ENCODE measurements at regions not wholly inside any gene's neighbourhood (a gene's known extent, or its start where the extent isn't known, plus 50 kb on each side); places are given as distances from the start of the nearest gene placed in this dataset.
"Not testable (repeated sequence)": the region's sequence is repeated elsewhere in the genome, so short reads cannot be mapped to it uniquely, and the experiment has no call there.

- DNase-seq: no peak
- Histone ChIP-seq H2AFZ (ENCODE audit: insufficient read depth, low read length, poor library complexity) (no peak overlapping the region), H2BK12ac (ENCODE audit: low read length) (no peak overlapping the region), H3K27ac (ENCODE audit: low read depth, low read length) (no peak overlapping the region), H3K4me2 (ENCODE audit: low read length) (no peak overlapping the region), H2BK120ac (ENCODE audit: insufficient read depth, low read length, poor library complexity) (no peak overlapping the region), H4K8ac (ENCODE audit: low read depth, low read length) (no peak overlapping the region), H3K9me3 (ENCODE audit: insufficient read depth, low read depth, low read length) (peaks cover 8% of the 10 kb centered on the region), H2AK5ac (ENCODE audit: low read length) (no peak overlapping the region), H3K4ac (ENCODE audit: low read depth, low read length) (no peak overlapping the region), H3K18ac (ENCODE audit: low read length) (no peak overlapping the region), H3K36me3 (ENCODE audit: control insufficient read depth in 1 of 2, insufficient read depth in 2 of 2, low read length in 2 of 2) (peaks cover 2 to 7% of the 10 kb centered on the region in 2 experiments), H3K4me3 (ENCODE audit: low read depth, low read length) (no peak overlapping the region), H3K23ac (ENCODE audit: low read length) (no peak overlapping the region), H3K9ac (ENCODE audit: low read length) (no peak overlapping the region), H3K79me1 (ENCODE audit: low read length) (no peaks in the 10 kb centered on the region), H2BK5ac (ENCODE audit: low read depth, low read length, poor library complexity) (no peak overlapping the region), H3K14ac (ENCODE audit: low read length) (no peak overlapping the region), H3K4me1 (ENCODE audit: control insufficient read depth in 1 of 2, insufficient read depth in 2 of 2, low read length in 2 of 2) (no peaks in the 10 kb centered on the region), H4K91ac (ENCODE audit: low read depth, low read length) (no peak overlapping the region), H3K79me2 (ENCODE audit: control insufficient read depth, insufficient read depth, low read length, poor library complexity) (no peaks in the 10 kb centered on the region), H4K12ac (ENCODE audit: low read depth, low read length) (no peak overlapping the region), H3K27me3 (ENCODE audit: insufficient read depth, low read length) (no peaks in the 10 kb centered on the region)
- WGBS (ENCODE audit: extremely low coverage, insufficient coverage, insufficient read length): no CpG with 5 or more reads among the region's 3 CpGs
Measured at GRCh38 chr6:106811088-106811686, 163.3 kb downstream of the CD24 start.

- Histone ChIP-seq H3K4me1 (ENCODE audit: control insufficient read depth in 1 of 2, insufficient read depth in 2 of 2, low read length in 2 of 2) (peaks cover 4 to 5% of the 10 kb centered on the region in 2 experiments), H3K27me3 (ENCODE audit: insufficient read depth, low read length) (no peaks in the 10 kb centered on the region), H3K4ac (ENCODE audit: low read depth, low read length) (no peak overlapping the region), H3K27ac (ENCODE audit: low read depth, low read length) (no peak overlapping the region), H3K9me3 (ENCODE audit: insufficient read depth, low read depth, low read length) (peaks cover 8% of the 10 kb centered on the region), H3K18ac (ENCODE audit: low read length) (no peak overlapping the region), H2BK12ac (ENCODE audit: low read length) (no peak overlapping the region), H4K8ac (ENCODE audit: low read depth, low read length) (no peak overlapping the region), H2AK5ac (ENCODE audit: low read length) (no peak overlapping the region), H3K79me2 (ENCODE audit: control insufficient read depth, insufficient read depth, low read length, poor library complexity) (no peaks in the 10 kb centered on the region), H3K36me3 (ENCODE audit: control insufficient read depth in 1 of 2, insufficient read depth in 2 of 2, low read length in 2 of 2) (peaks cover 2 to 7% of the 10 kb centered on the region in 2 experiments), H3K9ac (ENCODE audit: low read length) (no peak overlapping the region), H3K14ac (ENCODE audit: low read length) (no peak overlapping the region), H2BK5ac (ENCODE audit: low read depth, low read length, poor library complexity) (no peak overlapping the region), H3K4me3 (ENCODE audit: low read depth, low read length) (no peak overlapping the region), H3K79me1 (ENCODE audit: low read length) (peaks cover 1% of the 10 kb centered on the region), H4K12ac (ENCODE audit: low read depth, low read length) (no peak overlapping the region), H2BK120ac (ENCODE audit: insufficient read depth, low read length, poor library complexity) (no peak overlapping the region), H3K4me2 (ENCODE audit: low read length) (no peak overlapping the region), H2AFZ (ENCODE audit: insufficient read depth, low read length, poor library complexity) (no peak overlapping the region), H3K23ac (ENCODE audit: low read length) (no peak overlapping the region), H4K91ac (ENCODE audit: low read depth, low read length) (no peak overlapping the region)
- DNase-seq: no peak
Measured at GRCh38 chr6:106808758-106809157, 165.8 kb downstream of the CD24 start.

GRCh38 chr6:106807947-106808611 is 166.4 kb downstream of the CD24 start:
- H3K79me1 ChIP-seq (ENCODE audit: low read length): peaks cover 2% of the 10 kb centered on the region
- no peak overlapping the region for H3K4me3 ChIP-seq (ENCODE audit: low read depth, low read length)
- H2BK120ac ChIP-seq (ENCODE audit: insufficient read depth, low read length, poor library complexity): no peak overlapping the region
- no peak overlapping the region for H2AK5ac ChIP-seq (ENCODE audit: low read length)
- H3K4ac ChIP-seq (ENCODE audit: low read depth, low read length): no peak overlapping the region
- no peak overlapping the region for H2BK12ac ChIP-seq (ENCODE audit: low read length)
- no peak overlapping the region for H4K8ac ChIP-seq (ENCODE audit: low read depth, low read length)
- no peak overlapping the region for H3K23ac ChIP-seq (ENCODE audit: low read length)
- H3K36me3 ChIP-seq (ENCODE audit: control insufficient read depth in 1 of 2, insufficient read depth in 2 of 2, low read length in 2 of 2): peaks cover 2 to 7% of the 10 kb centered on the region in 2 experiments
- H3K27me3 ChIP-seq (ENCODE audit: insufficient read depth, low read length): no peaks in the 10 kb centered on the region
- no peak overlapping the region for H3K9ac ChIP-seq (ENCODE audit: low read length)
- no peak overlapping the region for H3K27ac ChIP-seq (ENCODE audit: low read depth, low read length)
- no CpG with 5 or more reads among the region's 5 CpGs for WGBS (ENCODE audit: extremely low coverage, insufficient coverage, insufficient read length)
- H3K79me2 ChIP-seq (ENCODE audit: control insufficient read depth, insufficient read depth, low read length, poor library complexity): no peaks in the 10 kb centered on the region
- H3K18ac ChIP-seq (ENCODE audit: low read length): no peak overlapping the region
- no peak overlapping the region for H3K4me2 ChIP-seq (ENCODE audit: low read length)
- H2BK5ac ChIP-seq (ENCODE audit: low read depth, low read length, poor library complexity): no peak overlapping the region
- H3K9me3 ChIP-seq (ENCODE audit: insufficient read depth, low read depth, low read length): peaks cover 8% of the 10 kb centered on the region
- H2AFZ ChIP-seq (ENCODE audit: insufficient read depth, low read length, poor library complexity): no peak overlapping the region
- H3K14ac ChIP-seq (ENCODE audit: low read length): no peak overlapping the region
- peaks cover 5% of the 10 kb centered on the region in 2 experiments for H3K4me1 ChIP-seq (ENCODE audit: control insufficient read depth in 1 of 2, insufficient read depth in 2 of 2, low read length in 2 of 2)
- no peak overlapping the region for H4K12ac ChIP-seq (ENCODE audit: low read depth, low read length)
- no peak overlapping the region for H4K91ac ChIP-seq (ENCODE audit: low read depth, low read length)
- no peak for DNase-seq

GRCh38 chr6:106806253-106806652 is 168.3 kb downstream of the CD24 start:
- not testable (repeated sequence) for H3K79me1 ChIP-seq (ENCODE audit: low read length); DNase-seq; H2BK5ac ChIP-seq (ENCODE audit: low read depth, low read length, poor library complexity); H3K4me2 ChIP-seq (ENCODE audit: low read length); H3K79me2 ChIP-seq (ENCODE audit: control insufficient read depth, insufficient read depth, low read length, poor library complexity); H3K36me3 ChIP-seq (ENCODE audit: control insufficient read depth in 1 of 2, insufficient read depth in 2 of 2, low read length in 2 of 2); H4K12ac ChIP-seq (ENCODE audit: low read depth, low read length); H2AFZ ChIP-seq (ENCODE audit: insufficient read depth, low read length, poor library complexity); H3K18ac ChIP-seq (ENCODE audit: low read length); H3K4ac ChIP-seq (ENCODE audit: low read depth, low read length); H3K4me3 ChIP-seq (ENCODE audit: low read depth, low read length); H3K27ac ChIP-seq (ENCODE audit: low read depth, low read length); H3K9ac ChIP-seq (ENCODE audit: low read length); H2BK120ac ChIP-seq (ENCODE audit: insufficient read depth, low read length, poor library complexity); H3K14ac ChIP-seq (ENCODE audit: low read length); H4K8ac ChIP-seq (ENCODE audit: low read depth, low read length); H3K23ac ChIP-seq (ENCODE audit: low read length); H2BK12ac ChIP-seq (ENCODE audit: low read length); H3K9me3 ChIP-seq (ENCODE audit: insufficient read depth, low read depth, low read length); H3K27me3 ChIP-seq (ENCODE audit: insufficient read depth, low read length); H4K91ac ChIP-seq (ENCODE audit: low read depth, low read length); H2AK5ac ChIP-seq (ENCODE audit: low read length)
- WGBS (ENCODE audit: extremely low coverage, insufficient coverage, insufficient read length): no CpG with 5 or more reads among the region's 4 CpGs
- H3K4me1 ChIP-seq (ENCODE audit: control insufficient read depth in 1 of 2, insufficient read depth in 2 of 2, low read length in 2 of 2): peaks cover 7 to 11% of the 10 kb centered on the region in 2 experiments
